ENCODE measurements at regions not wholly inside any gene's neighbourhood (a gene's known extent, or its start where the extent isn't known, plus 50 kb on each side); places are given as distances from the start of the nearest gene placed in this dataset.

GRCh38 chr7:155212301-155213015 is 85.2 kb upstream of the INSIG1 start:
- intact Hi-C loops (cut with DNase I, micrococcal nuclease) = no loop called here
- Histone ChIP-seq H3K36me3 (ENCODE audit: insufficient read depth, low read length) (no peaks in the 10 kb centered on the region), H3K4me3 (ENCODE audit: low read length) (no peak overlapping the region), H3K27me3 (ENCODE audit: control insufficient read depth in 1 of 2, insufficient read depth in 2 of 2, low read length in 2 of 2) (peaks cover 0 to 3% of the 10 kb centered on the region in 2 experiments), H3K4me1 (ENCODE audit: insufficient read depth, low read length) (no peaks in the 10 kb centered on the region), H3K9me3 (ENCODE audit: control insufficient read depth in 1 of 2, insufficient read depth in 1 of 2, low read length in 2 of 2) (peaks cover 0 to 3% of the 10 kb centered on the region in 2 experiments), H3K27ac (ENCODE audit: low read depth in 1 of 2, low read length in 2 of 2) (no peak overlapping the region)
- no peaks in the 10 kb centered on the region for H3K4me1 Mint-ChIP-seq (ENCODE audit: low read depth)
- H3K4me3 Mint-ChIP-seq = no peak overlapping the region
- DNase-seq (no peak), ATAC-seq (ENCODE audit: poor library complexity) (no peak)
- no peaks in the 10 kb centered on the region for H3K36me3 Mint-ChIP-seq (ENCODE audit: low read depth)
- H3K9me3 Mint-ChIP-seq = no peaks in the 10 kb centered on the region
- ChIA-PET POLR2A (no interaction called here), CTCF (no interaction called here)
- no peak for TF ChIP-seq CTCF (IDR thresholded peaks at IDR 0.05)
- H3K27me3 Mint-ChIP-seq = peaks cover 17% of the 10 kb centered on the region
- H3K27ac Mint-ChIP-seq = no peak overlapping the region

GRCh38 chr7:155213385-155213784 is 84.3 kb upstream of the INSIG1 start:
- ChIA-PET CTCF (no interaction called here), POLR2A (no interaction called here)
- peaks cover 0 to 3% of the 10 kb centered on the region in 2 experiments for H3K27me3 ChIP-seq (ENCODE audit: control insufficient read depth in 1 of 2, insufficient read depth in 2 of 2, low read length in 2 of 2)
- no peaks in the 10 kb centered on the region for H3K36me3 Mint-ChIP-seq (ENCODE audit: low read depth)
- no peaks in the 10 kb centered on the region for H3K36me3 ChIP-seq (ENCODE audit: insufficient read depth, low read length)
- H3K4me1 ChIP-seq (ENCODE audit: insufficient read depth, low read length) = no peaks in the 10 kb centered on the region
- ATAC-seq (ENCODE audit: poor library complexity) (no peak), DNase-seq (no peak)
- no peak overlapping the region for H3K4me3 ChIP-seq (ENCODE audit: low read length)
- no peaks in the 10 kb centered on the region for H3K4me1 Mint-ChIP-seq (ENCODE audit: low read depth)
- H3K4me3 Mint-ChIP-seq = no peak overlapping the region
- peaks cover 0 to 3% of the 10 kb centered on the region in 2 experiments for H3K9me3 ChIP-seq (ENCODE audit: control insufficient read depth in 1 of 2, insufficient read depth in 1 of 2, low read length in 2 of 2)
- no peak overlapping the region for H3K27ac Mint-ChIP-seq
- H3K9me3 Mint-ChIP-seq = no peaks in the 10 kb centered on the region
- intact Hi-C loops (cut with DNase I, micrococcal nuclease) = no loop called here
- H3K27me3 Mint-ChIP-seq = peaks cover 20% of the 10 kb centered on the region
- TF ChIP-seq CTCF (IDR thresholded peaks at IDR 0.05) = no peak
- H3K27ac ChIP-seq (ENCODE audit: low read depth in 1 of 2, low read length in 2 of 2) = no peak overlapping the region

GRCh38 chr7:155213955-155214740 is 83.5 kb upstream of the INSIG1 start:
- CTCF ChIA-PET = no interaction called here
- Histone ChIP-seq H3K27ac (ENCODE audit: low read depth in 1 of 2, low read length in 2 of 2) (no peak overlapping the region), H3K27me3 (ENCODE audit: control insufficient read depth in 1 of 2, insufficient read depth in 2 of 2, low read length in 2 of 2) (peaks cover 0 to 3% of the 10 kb centered on the region in 2 experiments), H3K4me1 (ENCODE audit: insufficient read depth, low read length) (no peaks in the 10 kb centered on the region), H3K36me3 (ENCODE audit: insufficient read depth, low read length) (no peaks in the 10 kb centered on the region), H3K9me3 (ENCODE audit: control insufficient read depth in 1 of 2, insufficient read depth in 1 of 2, low read length in 2 of 2) (peaks cover 0 to 3% of the 10 kb centered on the region in 2 experiments), H3K4me3 (ENCODE audit: low read length) (no peak overlapping the region)
- Mint-ChIP-seq H3K27ac (no peak overlapping the region), H3K9me3 (no peaks in the 10 kb centered on the region), H3K36me3 (ENCODE audit: low read depth) (no peaks in the 10 kb centered on the region), H3K4me1 (ENCODE audit: low read depth) (no peaks in the 10 kb centered on the region), H3K4me3 (no peak overlapping the region), H3K27me3 (peaks cover 20% of the 10 kb centered on the region)
- no peak for TF ChIP-seq CTCF (IDR thresholded peaks at IDR 0.05)
- no peak for ATAC-seq (ENCODE audit: poor library complexity)
- POLR2A ChIA-PET = no interaction called here
- DNase-seq = no peak
- intact Hi-C loops (cut with DNase I, micrococcal nuclease) = no loop called here
